Activated CD8-positive, alpha-beta memory T cell treated with anti-CD3 and anti-CD28 coated beads, Interleukin-2, amount 10 ng/mL, durations not matched to agents 7 days and 5 days (primary cell): ENCODE measurements at regions not wholly inside any gene's neighbourhood (a gene's known extent, or its start where the extent isn't known, plus 50 kb on each side); places are given as distances from the start of the nearest gene placed in this dataset.
"Not testable (repeated sequence)": the region's sequence is repeated elsewhere in the genome, so short reads cannot be mapped to it uniquely, and the experiment has no call there.

ENCODE experiments used
- ATAC-seq: fragments of 150-1000 bp; cut with Tn5 transposase; one replicate; pipeline ENCODE4 v1.10.0; 2021; ENCODE audit warnings: moderate library complexity
- CTCF ChIA-PET: fragments of 350-600 bp; sonication (Branson Sonifier 250); formaldehyde crosslinking; loops from one replicate; lab custom pipeline; 2021; ENCODE audit warnings: antibody characterized with exemption; lab: Charles Lee
- DNase-seq: peaks from one replicate; pipeline ENCODE4 v3.0.0-alpha.2; 2020
- H3K27ac Mint-ChIP-seq: one replicate; pipeline ENCODE4 v1.8.0; 2021; ENCODE audit warnings: mild to moderate bottlenecking, mixed read lengths
- H3K27me3 Mint-ChIP-seq: one replicate; pipeline ENCODE4 v1.8.0; 2021; ENCODE audit warnings: mixed read lengths
- H3K36me3 Mint-ChIP-seq: one replicate; pipeline ENCODE4 v1.8.0; 2021; ENCODE audit warnings: mild to moderate bottlenecking, mixed read lengths
- H3K4me1 Mint-ChIP-seq: one replicate; pipeline ENCODE4 v1.8.0; 2021; ENCODE audit warnings: mixed read lengths
- H3K4me3 Mint-ChIP-seq: one replicate; pipeline ENCODE4 v1.8.0; 2021; ENCODE audit warnings: mild to moderate bottlenecking, moderate library complexity, mixed read lengths
- H3K9me3 Mint-ChIP-seq: one replicate; pipeline ENCODE4 v1.8.0; 2022; ENCODE audit warnings: low read depth, mixed read lengths

GRCh38 chr2:175815537-175815936 lies 186.5 kb downstream of the LNPK start:
- CTCF ChIA-PET, result no interaction called here
- Mint-ChIP-seq H3K27ac (no peak overlapping the region), H3K4me1 (no peaks in the 10 kb centered on the region), H3K36me3 (no peaks in the 10 kb centered on the region), H3K27me3 (peaks cover 4% of the 10 kb centered on the region), H3K4me3 (no peak overlapping the region), H3K9me3 (peaks cover 2% of the 10 kb centered on the region)
- DNase-seq (no peak), ATAC-seq (no peak)

GRCh38 chr2:175811971-175812370 lies 190.1 kb downstream of the LNPK start:
- CTCF ChIA-PET, result no interaction called here
- Mint-ChIP-seq H3K27ac (no peak overlapping the region), H3K9me3 (peaks cover 2% of the 10 kb centered on the region), H3K4me3 (no peak overlapping the region), H3K4me1 (no peaks in the 10 kb centered on the region), H3K36me3 (no peaks in the 10 kb centered on the region), H3K27me3 (peaks cover 5% of the 10 kb centered on the region)
- no peak for ATAC-seq
- no peak for DNase-seq

- H3K36me3 Mint-ChIP-seq, result no peaks in the 10 kb centered on the region
- DNase-seq (no peak), ATAC-seq (no peak)
- CTCF ChIA-PET, result no interaction called here
- H3K9me3 Mint-ChIP-seq, result no peaks in the 10 kb centered on the region
- H3K27me3 Mint-ChIP-seq, result peaks cover 7% of the 10 kb centered on the region
- no peak overlapping the region for H3K27ac Mint-ChIP-seq
- H3K4me3 Mint-ChIP-seq, result no peak overlapping the region
- no peaks in the 10 kb centered on the region for H3K4me1 Mint-ChIP-seq
Observed at GRCh38 chr2:175808858-175809257, 193.2 kb downstream of the LNPK start.

- ATAC-seq (no peak), DNase-seq (no peak)
- Mint-ChIP-seq H3K9me3 (no peaks in the 10 kb centered on the region), H3K36me3 (no peaks in the 10 kb centered on the region), H3K27me3 (peaks cover 7% of the 10 kb centered on the region), H3K4me3 (no peak overlapping the region), H3K4me1 (no peaks in the 10 kb centered on the region), H3K27ac (no peak overlapping the region)
- CTCF ChIA-PET, result no interaction called here
Observed at GRCh38 chr2:175808078-175808477, 194.0 kb downstream of the LNPK start.

GRCh38 chr2:175807031-175807873 lies 194.8 kb downstream of the LNPK start:
- Mint-ChIP-seq H3K27ac (no peak overlapping the region), H3K4me3 (no peak overlapping the region), H3K27me3 (peaks cover 10% of the 10 kb centered on the region), H3K9me3 (no peaks in the 10 kb centered on the region), H3K36me3 (no peaks in the 10 kb centered on the region), H3K4me1 (no peaks in the 10 kb centered on the region)
- ATAC-seq (no peak), DNase-seq (no peak)
- CTCF ChIA-PET, result interaction anchor here (1.3 kb wide), 1 partner anchor 19 kb away, joined by 3 read pairs; no protein-coding TSS in a partner anchor

GRCh38 chr2:175806570-175806969 lies 195.5 kb downstream of the LNPK start:
- Mint-ChIP-seq H3K4me1 (no peaks in the 10 kb centered on the region), H3K4me3 (no peak overlapping the region), H3K36me3 (no peaks in the 10 kb centered on the region), H3K9me3 (no peaks in the 10 kb centered on the region), H3K27ac (no peak overlapping the region), H3K27me3 (peaks cover 10% of the 10 kb centered on the region)
- DNase-seq, result no peak
- CTCF ChIA-PET, result interaction anchor here (1.3 kb wide), 1 partner anchor 19 kb away, joined by 3 read pairs; no protein-coding TSS in a partner anchor
- ATAC-seq, result no peak

GRCh38 chr2:175806125-175806490 lies 196.0 kb downstream of the LNPK start:
- Mint-ChIP-seq H3K4me3 (no peak overlapping the region), H3K27ac (no peak overlapping the region)
- CTCF ChIA-PET, result interaction anchor here (1.3 kb wide), 1 partner anchor 20 kb away, joined by 3 read pairs; no protein-coding TSS in a partner anchor

GRCh38 chr2:175805442-175806124 lies 196.5 kb downstream of the LNPK start:
- Mint-ChIP-seq H3K27ac (no peak overlapping the region), H3K4me1 (no peaks in the 10 kb centered on the region), H3K27me3 (peaks cover 10% of the 10 kb centered on the region), H3K4me3 (no peak overlapping the region), H3K36me3 (no peaks in the 10 kb centered on the region), H3K9me3 (no peaks in the 10 kb centered on the region)
- no peak for DNase-seq
- ATAC-seq, result no peak
- CTCF ChIA-PET, result interaction anchor here (1.3 kb wide), 1 partner anchor 20 kb away, joined by 3 read pairs; no protein-coding TSS in a partner anchor

More at GRCh38 chr2:175806125-175806490, 196.0 kb downstream of the LNPK start:
- ATAC-seq, result no peak
- H3K27me3 Mint-ChIP-seq, result peaks cover 10% of the 10 kb centered on the region
- H3K36me3 Mint-ChIP-seq, result no peaks in the 10 kb centered on the region
- no peaks in the 10 kb centered on the region for H3K4me1 Mint-ChIP-seq
- DNase-seq, result no peak
- H3K9me3 Mint-ChIP-seq, result no peaks in the 10 kb centered on the region

- H3K27ac Mint-ChIP-seq, result no peak overlapping the region
- H3K9me3 Mint-ChIP-seq, result no peaks in the 10 kb centered on the region
- no peak for DNase-seq
Observed at GRCh38 chr2:175804122-175804521, 197.9 kb downstream of the LNPK start.

GRCh38 chr2:175796422-175796821 lies 205.6 kb downstream of the LNPK start:
- H3K9me3 Mint-ChIP-seq, DNase-seq, ATAC-seq, H3K4me1 Mint-ChIP-seq, H3K36me3 Mint-ChIP-seq, CTCF ChIA-PET, H3K27me3 Mint-ChIP-seq, H3K27ac Mint-ChIP-seq, H3K4me3 Mint-ChIP-seq: not testable (repeated sequence)

More at GRCh38 chr2:175804122-175804521, 197.9 kb downstream of the LNPK start:
- H3K4me3 Mint-ChIP-seq, result no peak overlapping the region
- peaks cover 10% of the 10 kb centered on the region for H3K27me3 Mint-ChIP-seq
- ATAC-seq, result no peak
- CTCF ChIA-PET, result interaction anchor here (0.9 kb wide), 1 partner anchor 114 kb away, joined by 3 read pairs; no protein-coding TSS in a partner anchor
- no peaks in the 10 kb centered on the region for H3K4me1 Mint-ChIP-seq
- no peaks in the 10 kb centered on the region for H3K36me3 Mint-ChIP-seq

- no peaks in the 10 kb centered on the region for H3K36me3 Mint-ChIP-seq
- H3K4me3 Mint-ChIP-seq, result no peak overlapping the region
- CTCF ChIA-PET, result no interaction called here
- peaks cover 3% of the 10 kb centered on the region for H3K9me3 Mint-ChIP-seq
- H3K4me1 Mint-ChIP-seq, result no peaks in the 10 kb centered on the region
- H3K27me3 Mint-ChIP-seq, result peaks cover 2% of the 10 kb centered on the region
- ATAC-seq (no peak), DNase-seq (no peak)
- H3K27ac Mint-ChIP-seq, result no peak overlapping the region
Observed at GRCh38 chr2:175793648-175794047, 208.4 kb downstream of the LNPK start.

GRCh38 chr2:175792881-175793280 lies 209.2 kb downstream of the LNPK start:
- DNase-seq, result no peak
- peaks cover 2% of the 10 kb centered on the region for H3K27me3 Mint-ChIP-seq
- peaks cover 3% of the 10 kb centered on the region for H3K9me3 Mint-ChIP-seq
- no peak overlapping the region for H3K4me3 Mint-ChIP-seq
- no peak for ATAC-seq
- no peak overlapping the region for H3K27ac Mint-ChIP-seq
- CTCF ChIA-PET, result no interaction called here
- H3K4me1 Mint-ChIP-seq, result no peaks in the 10 kb centered on the region
- H3K36me3 Mint-ChIP-seq, result no peaks in the 10 kb centered on the region

- H3K4me1 Mint-ChIP-seq, result no peaks in the 10 kb centered on the region
- H3K27ac Mint-ChIP-seq, result no peak overlapping the region
- peaks cover 3% of the 10 kb centered on the region for H3K9me3 Mint-ChIP-seq
- ATAC-seq (no peak), DNase-seq (no peak)
- H3K36me3 Mint-ChIP-seq, result no peaks in the 10 kb centered on the region
- no peak overlapping the region for H3K4me3 Mint-ChIP-seq
- CTCF ChIA-PET, result no interaction called here
- peaks cover 2% of the 10 kb centered on the region for H3K27me3 Mint-ChIP-seq
Observed at GRCh38 chr2:175792199-175792598, 209.9 kb downstream of the LNPK start.
